Sigmoid colon (tissue), 6 donors: ENCODE measurements at regions not wholly inside any gene's neighbourhood (a gene's known extent, or its start where the extent isn't known, plus 50 kb on each side); places are given as distances from the start of the nearest gene placed in this dataset.
A peak's percentile ranks its signal among the peaks of the same experiment; 100 is the strongest.

Experiments used
- DNase-seq: peaks from one replicate; pipeline ENCODE4 v3.0.0-alpha.2; 2019
- H3K27ac ChIP-seq, 4 donors: fragments of 200-600 bp; sonication (generic); one replicate each; pipeline ENCODE4 v1.5.1; 2016 to 2019; ENCODE audit warnings: mild to moderate bottlenecking in 1 of 4
- H3K27me3 ChIP-seq, 3 donors: fragments of 200-600 bp; sonication (generic); one replicate each; pipeline ENCODE4 v1.5.1; 2019; ENCODE audit warnings: mild to moderate bottlenecking in 1 of 3
- H3K36me3 ChIP-seq, 4 donors: fragments of 200-600 bp; sonication (generic); one replicate each; pipeline ENCODE4 v1.5.1; 2016 to 2019
- H3K4me1 ChIP-seq, 4 donors: fragments of 200-600 bp; sonication (generic); one replicate each; pipeline ENCODE4 v1.5.1; 2017 to 2019
- H3K4me3 ChIP-seq, 4 donors: fragments of 200-600 bp; sonication (generic); one replicate each; pipeline ENCODE4 v1.5.1; 2017 to 2019; ENCODE audit warnings: mild to moderate bottlenecking in 2 of 4, moderate library complexity in 1 of 4
- H3K9me3 ChIP-seq, 4 donors: fragments of 200-600 bp in 3 of 4; sonication (generic) in 3 of 4; one replicate each; pipeline versions ENCODE4 v1.5.1 to v1.6.1; 2013 to 2019
- EP300 ChIP-seq, 4 donors: sonication (generic); formaldehyde crosslinking; IDR thresholded peaks; one replicate each; pipeline ENCODE4 v1.6.1; 2017; ENCODE audit warnings: antibody characterized with exemption in 4 of 4
- POLR2A ChIP-seq, 2 donors: fragments of 450-650 bp; IDR thresholded peaks; one replicate each; pipeline ENCODE4 v1.6.1; 2016; ENCODE audit warnings: antibody characterized with exemption in 2 of 2, mild to moderate bottlenecking in 2 of 2, moderate library complexity in 2 of 2
- POLR2AphosphoS5 ChIP-seq, 4 donors: sonication (generic); formaldehyde crosslinking; IDR thresholded peaks; one replicate each; pipeline ENCODE4 v1.6.1; 2017; ENCODE audit warnings: antibody characterized with exemption in 4 of 4
- WGBS, 2 donors: extraction: QIAGEN DNeasy Blood & Tissue Kit; methylation state at CpG; one replicate each; pipeline ENCODE4 v1.1.7; 2013; 5-methylcytosine and 5-hydroxymethylcytosine counted together
- intact Hi-C: fragments of 100-400 bp; cut with DNase I; formaldehyde crosslinking; loops from one replicate; pipeline ENCODE4 v1.15.1; 2023
- TF ChIP-seq, protein P1 (sequence below), 4 experiments: fragments of 450-650 bp in 3 of 4; fragments of 200-600 bp in 1 of 4; IDR thresholded peaks; one replicate each; pipeline ENCODE4 v1.5.1; 2016 to 2019; ENCODE audit warnings: antibody characterized with exemption in 4 of 4, mild to moderate bottlenecking in 3 of 4, moderate library complexity in 2 of 4
- donor health status: healthy with polysubstance abuse.
- donor health status: healthy.

DNA sequence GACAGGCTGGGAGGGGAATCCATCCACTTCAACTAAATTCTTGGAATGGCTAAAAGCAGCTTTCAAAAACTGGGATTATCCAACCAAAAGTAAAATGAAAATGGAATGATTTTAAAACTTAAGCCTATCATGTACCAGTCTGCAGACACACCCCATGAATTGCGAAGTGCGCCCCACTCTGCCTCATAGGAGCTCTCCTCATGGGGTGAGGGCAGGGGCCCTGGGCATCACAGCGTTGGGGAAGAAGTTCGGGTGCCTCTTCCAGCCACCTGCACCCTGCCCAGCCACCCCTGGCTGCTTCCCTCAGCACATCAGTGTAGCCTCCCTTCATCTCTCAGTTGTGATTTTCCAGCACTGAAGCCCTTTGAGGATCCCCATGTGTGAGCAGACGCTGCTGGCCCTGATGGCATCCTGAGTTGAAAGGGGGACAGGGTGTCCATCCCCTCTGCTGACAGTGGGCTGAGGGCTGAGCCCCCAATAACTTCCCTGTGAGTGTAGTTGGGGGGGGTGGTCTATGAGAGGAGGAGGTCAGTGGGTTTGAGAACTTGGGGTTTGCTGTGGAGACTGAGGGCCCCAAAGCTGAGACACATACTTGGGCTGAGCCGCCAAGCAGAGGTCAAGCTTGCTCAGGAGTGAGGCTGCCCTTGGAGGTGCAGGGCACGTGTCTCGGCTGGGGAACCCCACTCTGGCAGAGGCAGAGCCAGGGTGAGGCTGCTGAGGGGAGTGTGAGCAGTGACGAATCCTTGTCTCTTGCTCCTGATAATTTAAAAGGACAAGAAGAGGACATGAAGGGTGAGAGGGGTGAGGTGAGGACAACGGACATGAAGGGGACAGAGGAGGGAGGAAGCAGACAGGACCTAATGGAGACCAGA, 542.1 kb downstream of the TCERG1L start:
- intact Hi-C loops: no loop called here
- Histone ChIP-seq H3K27me3 (peaks cover 0 to 6% (median 0%) of the 10 kb centered on the region in 3 donors), H3K4me1 (no peaks in the 10 kb centered on the region), H3K27ac (no peak overlapping the region), H3K9me3 (peaks cover 0 to 5% (median 0%) of the 10 kb centered on the region in 4 donors), H3K4me3 (no peak overlapping the region), H3K36me3 (no peaks in the 10 kb centered on the region)
- WGBS, 2 donors: 84 to 89% methylated on average over 10 of the region's 10 CpGs
- peak; percentile 44 for DNase-seq
- TF ChIP-seq EP300 (IDR thresholded peaks at IDR 0.05): no peak
- TF ChIP-seq, protein P1, sequence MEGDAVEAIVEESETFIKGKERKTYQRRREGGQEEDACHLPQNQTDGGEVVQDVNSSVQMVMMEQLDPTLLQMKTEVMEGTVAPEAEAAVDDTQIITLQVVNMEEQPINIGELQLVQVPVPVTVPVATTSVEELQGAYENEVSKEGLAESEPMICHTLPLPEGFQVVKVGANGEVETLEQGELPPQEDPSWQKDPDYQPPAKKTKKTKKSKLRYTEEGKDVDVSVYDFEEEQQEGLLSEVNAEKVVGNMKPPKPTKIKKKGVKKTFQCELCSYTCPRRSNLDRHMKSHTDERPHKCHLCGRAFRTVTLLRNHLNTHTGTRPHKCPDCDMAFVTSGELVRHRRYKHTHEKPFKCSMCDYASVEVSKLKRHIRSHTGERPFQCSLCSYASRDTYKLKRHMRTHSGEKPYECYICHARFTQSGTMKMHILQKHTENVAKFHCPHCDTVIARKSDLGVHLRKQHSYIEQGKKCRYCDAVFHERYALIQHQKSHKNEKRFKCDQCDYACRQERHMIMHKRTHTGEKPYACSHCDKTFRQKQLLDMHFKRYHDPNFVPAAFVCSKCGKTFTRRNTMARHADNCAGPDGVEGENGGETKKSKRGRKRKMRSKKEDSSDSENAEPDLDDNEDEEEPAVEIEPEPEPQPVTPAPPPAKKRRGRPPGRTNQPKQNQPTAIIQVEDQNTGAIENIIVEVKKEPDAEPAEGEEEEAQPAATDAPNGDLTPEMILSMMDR (IDR thresholded peaks at IDR 0.05): no peak
- no peak for TF ChIP-seq POLR2A (IDR thresholded peaks at IDR 0.05)

DNA sequence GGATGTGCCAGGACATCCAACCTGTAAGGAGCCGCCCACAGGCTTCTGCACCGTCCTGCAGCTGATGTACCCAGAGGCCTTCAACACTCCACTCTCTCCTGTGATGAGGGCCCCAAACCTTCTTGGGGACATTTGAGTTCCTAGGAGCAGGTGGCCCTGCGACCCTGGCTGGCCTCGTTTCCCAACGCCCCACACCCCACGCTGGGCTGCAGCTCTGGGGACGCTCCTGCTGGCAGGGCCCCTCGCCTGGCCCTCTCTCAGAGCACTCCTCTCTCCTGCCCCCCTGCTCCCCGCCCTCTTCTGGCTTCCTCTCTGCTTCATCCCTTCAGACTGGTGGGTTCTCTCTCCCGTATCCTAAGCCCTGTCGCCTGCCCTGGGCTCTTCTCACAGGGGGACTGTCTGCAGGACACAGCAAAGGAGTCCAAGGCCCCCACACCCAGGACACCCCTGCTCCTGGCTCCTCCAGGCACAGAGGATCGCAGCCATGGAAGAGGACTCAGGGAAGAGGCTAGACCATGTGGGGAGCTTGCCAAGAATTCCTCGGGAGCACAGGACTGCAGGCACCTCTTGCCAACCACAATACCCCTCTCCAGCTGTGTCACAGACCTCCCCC, 541.4 kb downstream of the TCERG1L start:
- H3K9me3 ChIP-seq: peaks cover 0 to 5% (median 0%) of the 10 kb centered on the region in 4 donors
- 79 to 83% methylated on average over 13 of the region's 13 CpGs for WGBS, 2 donors
- H3K27me3 ChIP-seq: peaks cover 0 to 11% (median 0%) of the 10 kb centered on the region in 3 donors
- no peaks in the 10 kb centered on the region for H3K4me1 ChIP-seq
- H3K4me3 ChIP-seq: no peak overlapping the region
- TF ChIP-seq, protein P1 (IDR thresholded peaks at IDR 0.05): no peak
- TF ChIP-seq POLR2AphosphoS5 (IDR thresholded peaks at IDR 0.05) (no peak), POLR2A (IDR thresholded peaks at IDR 0.05) (no peak), EP300 (IDR thresholded peaks at IDR 0.05) (no peak)
- H3K27ac ChIP-seq: no peak overlapping the region
- intact Hi-C loops: no loop called here
- H3K36me3 ChIP-seq: no peaks in the 10 kb centered on the region
- DNase-seq: peak; percentile 46

DNA sequence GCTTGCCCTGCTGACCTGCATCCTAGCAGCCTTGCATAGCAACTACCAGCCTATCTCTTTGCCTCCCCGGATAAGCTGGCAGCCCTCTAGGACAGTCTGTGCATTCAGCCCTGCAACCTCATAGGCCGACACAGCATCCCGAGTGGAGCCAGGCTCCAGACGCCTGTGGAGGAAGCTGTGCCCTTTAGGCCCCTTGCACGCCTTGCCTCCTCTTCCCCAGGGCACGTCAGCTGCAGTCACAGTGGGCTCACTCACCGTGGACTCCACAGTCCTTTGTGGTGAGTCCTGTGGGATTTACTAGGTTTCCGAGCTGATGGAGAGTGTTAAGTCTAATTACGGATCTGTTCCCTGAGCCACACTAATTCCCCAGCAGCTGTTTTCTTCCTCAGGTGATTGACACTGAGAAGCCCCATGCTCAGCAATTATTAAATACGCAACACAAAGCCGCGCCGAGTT, 540.0 kb downstream of the TCERG1L start:
- no peaks in the 10 kb centered on the region for H3K36me3 ChIP-seq
- H3K27ac ChIP-seq: no peak overlapping the region
- intact Hi-C loops: no loop called here
- peaks cover 0 to 5% (median 0%) of the 10 kb centered on the region in 4 donors for H3K9me3 ChIP-seq
- peaks cover 0 to 13% (median 0%) of the 10 kb centered on the region in 3 donors for H3K27me3 ChIP-seq
- TF ChIP-seq, protein P1 (IDR thresholded peaks at IDR 0.05): no peak
- no peak for TF ChIP-seq POLR2A (IDR thresholded peaks at IDR 0.05)
- H3K4me3 ChIP-seq: no peak overlapping the region
- no peaks in the 10 kb centered on the region for H3K4me1 ChIP-seq
- peak; percentile 41 for DNase-seq
- 67 to 73% methylated on average over 13 of the region's 13 CpGs for WGBS, 2 donors

DNA sequence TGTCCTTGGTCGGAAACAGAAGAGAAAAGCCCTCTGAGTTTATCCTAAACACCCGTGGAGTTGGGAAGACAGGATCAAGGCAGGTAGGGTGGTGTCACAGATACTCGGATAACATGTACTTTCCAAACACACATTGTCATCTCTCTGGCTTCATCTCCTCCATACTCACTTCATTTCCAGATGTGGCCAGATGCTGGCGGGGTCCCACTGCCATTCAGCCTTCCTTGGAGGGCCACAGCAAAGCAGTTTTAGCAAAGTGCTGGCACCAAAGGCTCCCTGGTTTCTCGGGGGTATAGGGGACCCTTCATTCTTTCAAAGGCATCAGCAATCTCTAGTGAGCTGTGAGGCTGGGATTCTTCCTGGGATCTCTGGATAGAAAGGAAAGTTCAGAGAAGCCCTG, 539.5 kb downstream of the TCERG1L start:
- TF ChIP-seq, protein P1 (IDR thresholded peaks at IDR 0.05): no peak
- TF ChIP-seq POLR2A (IDR thresholded peaks at IDR 0.05) (no peak), EP300 (IDR thresholded peaks at IDR 0.05) (no peak), POLR2AphosphoS5 (IDR thresholded peaks at IDR 0.05) (no peak)

More for the DNA sequence above, 539.5 kb downstream of the TCERG1L start:
- H3K27me3 ChIP-seq: peaks cover 0 to 13% (median 0%) of the 10 kb centered on the region in 3 donors
- H3K4me1 ChIP-seq: no peaks in the 10 kb centered on the region
- DNase-seq: peak; percentile 36
- intact Hi-C loops: no loop called here
- H3K9me3 ChIP-seq: peaks cover 0 to 5% (median 0%) of the 10 kb centered on the region in 4 donors
- no peak overlapping the region for H3K27ac ChIP-seq
- H3K4me3 ChIP-seq: no peak overlapping the region
- 65 to 77% methylated on average over 5 of the region's 5 CpGs for WGBS, 2 donors
- H3K36me3 ChIP-seq: no peaks in the 10 kb centered on the region
